COLO829 (cell line): ENCODE measurements at regions not wholly inside any gene's neighbourhood (a gene's known extent, or its start where the extent isn't known, plus 50 kb on each side); places are given as distances from the start of the nearest gene placed in this dataset.
A peak's percentile ranks its signal among the peaks of the same experiment; 100 is the strongest.

Experiments
- DNase-seq: peaks from one replicate; pipeline ENCODE4 v3.0.0; 2012; ENCODE audit warnings: low spot score

DNA sequence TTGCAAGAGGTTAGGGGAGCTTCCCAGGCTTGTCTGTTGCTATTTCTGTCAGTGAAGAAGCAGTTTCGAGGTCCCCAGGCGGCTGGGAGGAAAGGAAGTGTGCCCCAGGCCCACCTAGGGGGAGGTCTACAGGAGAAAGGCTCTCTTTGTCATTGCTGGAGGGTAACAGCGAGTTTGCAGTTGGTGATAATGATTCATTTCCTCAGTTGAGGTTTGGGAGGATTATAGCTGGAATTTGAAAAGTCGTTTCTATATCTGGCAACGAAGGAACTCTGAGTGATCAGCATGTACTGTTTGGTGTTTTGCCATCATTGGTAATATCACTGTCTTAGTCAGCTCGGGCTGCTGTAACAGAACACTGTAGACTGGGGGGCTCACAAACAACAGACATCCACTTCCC, 65.5 kb upstream of the UBE3A start:
- DNase-seq: peak; percentile 59

DNA sequence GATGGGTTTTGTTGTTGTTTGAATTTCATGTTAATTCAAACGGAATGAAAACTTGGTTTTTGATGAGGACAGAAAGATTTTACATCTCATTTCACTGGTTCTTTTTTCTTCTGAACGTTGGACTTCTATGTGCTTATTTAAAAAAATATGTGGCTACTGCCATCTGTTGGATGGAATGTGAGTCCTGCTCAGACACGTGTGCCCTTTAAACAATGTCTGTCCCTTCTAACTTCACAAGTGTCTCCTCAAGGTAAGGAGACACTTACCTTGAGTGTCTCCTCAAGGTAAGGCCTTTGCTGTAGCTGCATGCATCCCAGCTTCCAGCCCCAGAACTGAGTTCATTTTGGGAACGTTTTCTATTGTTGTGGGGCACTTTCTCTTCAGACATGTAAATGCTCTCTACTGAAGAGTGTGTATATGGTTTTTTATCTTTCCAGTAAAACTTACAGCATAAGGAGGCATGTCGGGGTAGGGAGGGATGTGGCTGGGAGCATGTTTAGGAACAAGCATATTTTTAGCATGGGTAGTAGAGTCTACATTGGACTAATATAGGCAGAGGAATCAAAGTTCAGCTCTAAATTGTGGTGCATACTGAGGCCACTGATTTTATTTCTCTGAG, 63.1 kb upstream of the UBE3A start:
- DNase-seq: peak; percentile 19

DNA sequence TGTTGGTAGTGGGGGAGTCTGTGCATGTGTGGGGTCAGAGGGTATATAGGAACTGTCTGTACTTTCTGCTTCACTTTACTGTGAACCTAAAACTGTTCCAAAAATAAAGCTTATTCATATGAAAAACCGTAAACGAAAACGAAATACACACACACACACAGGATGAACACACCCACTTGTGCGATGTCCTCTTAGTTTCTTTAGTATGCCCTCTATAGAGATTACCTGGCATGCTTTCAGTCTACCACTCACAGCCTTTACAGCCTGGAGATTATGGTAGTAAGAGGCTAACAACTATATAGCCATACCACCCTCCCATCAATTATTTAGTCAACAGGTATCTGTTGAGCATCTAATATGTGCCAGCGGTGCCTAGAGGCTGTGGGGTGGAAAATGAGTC, 60.0 kb upstream of the UBE3A start:
- no peak for DNase-seq

DNA sequence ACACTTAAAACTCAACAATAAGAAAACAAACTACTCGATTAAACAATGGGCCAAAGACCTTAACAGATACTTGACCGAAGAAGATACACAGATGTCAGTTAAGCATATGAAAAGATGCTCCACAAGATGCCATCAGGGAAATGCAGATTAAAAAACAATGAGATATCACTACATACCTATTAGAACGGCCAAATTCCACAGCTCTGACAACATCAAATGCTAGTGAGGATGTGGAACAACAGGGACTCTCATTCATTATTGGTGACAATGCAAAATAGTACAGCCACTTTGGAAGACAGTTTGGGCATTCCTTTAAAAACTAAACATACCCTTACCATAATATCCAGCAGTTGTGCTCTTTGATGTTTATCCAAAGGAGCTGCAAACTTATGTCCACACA, 59.1 kb upstream of the UBE3A start:
- DNase-seq: no peak

DNA sequence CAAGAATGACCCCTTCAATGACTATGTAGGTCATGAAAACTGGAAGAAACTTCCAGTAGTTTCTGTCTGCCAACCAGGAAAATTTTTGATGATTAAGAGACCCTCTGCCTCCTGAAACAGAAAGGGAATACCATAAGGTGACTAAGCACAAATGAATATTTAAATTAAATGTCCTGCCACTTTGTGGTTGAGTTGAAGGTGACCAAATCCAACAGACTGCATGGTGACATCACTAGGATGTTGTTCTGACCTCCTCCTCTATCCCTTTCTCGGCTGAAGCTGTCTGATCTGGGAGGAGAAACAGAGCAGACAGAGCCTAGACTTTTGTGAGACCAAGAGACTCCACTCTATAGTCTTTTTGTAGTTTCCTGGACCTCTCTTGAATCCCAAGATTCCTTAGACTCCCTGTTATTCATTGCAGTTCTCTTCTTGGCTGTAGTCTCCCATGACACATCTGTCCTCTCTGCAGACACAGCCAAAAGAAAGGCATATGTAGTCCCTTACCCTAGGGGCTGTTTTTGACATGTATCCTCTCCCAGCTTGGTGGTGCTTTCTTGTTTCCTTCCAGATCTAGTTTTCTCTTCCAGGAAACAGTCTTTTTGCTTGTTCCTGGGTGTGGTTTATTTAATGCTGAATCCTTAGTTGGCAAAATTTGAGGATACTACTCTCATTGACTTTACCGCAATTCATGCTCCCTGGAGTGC, 55.2 kb upstream of the UBE3A start:
- no peak for DNase-seq

DNA sequence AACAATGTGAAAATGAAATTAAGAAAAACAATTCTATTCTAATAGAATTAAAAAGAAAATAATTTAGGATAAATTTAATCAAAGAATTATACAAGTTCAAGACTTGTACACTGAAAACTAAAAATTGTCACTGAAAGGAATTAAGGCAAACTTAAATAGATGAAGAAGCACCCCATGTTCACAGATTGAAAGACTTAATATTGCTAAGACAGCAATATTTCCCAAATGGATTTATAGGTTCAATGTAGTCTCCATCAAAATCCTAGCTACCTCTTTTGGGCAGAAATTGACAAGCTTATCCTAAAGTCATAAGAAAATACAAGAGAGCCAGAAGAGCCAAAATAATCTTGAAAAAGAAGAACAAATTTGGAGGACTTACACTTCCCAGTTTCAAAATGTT, 53.5 kb upstream of the UBE3A start:
- no peak for DNase-seq
